ENCODE measurements at regions not wholly inside any gene's neighbourhood (a gene's known extent, or its start where the extent isn't known, plus 50 kb on each side); places are given as distances from the start of the nearest gene placed in this dataset.

- Histone ChIP-seq H3F3A (ENCODE audit: control insufficient read depth, insufficient read depth) (no peaks in the 10 kb centered on the region), H3K27ac (ENCODE audit: low read depth, low read length) (no peak overlapping the region), H3K79me2 (ENCODE audit: control insufficient read depth, low read length) (no peaks in the 10 kb centered on the region), H3K4me3 (ENCODE audit: low read length) (no peak overlapping the region), H3K9me3 (ENCODE audit: control insufficient read depth, insufficient read depth, low read length) (no peaks in the 10 kb centered on the region), H3K4me2 (ENCODE audit: low read length) (no peak overlapping the region), H4K20me1 (ENCODE audit: control insufficient read depth, insufficient read depth, low read depth, low read length) (no peaks in the 10 kb centered on the region), H3K9me2 (replicated peaks; ENCODE audit: control insufficient read depth, low read length) (no peaks in the 10 kb centered on the region), H3K4me1 (ENCODE audit: control insufficient read depth, low read length) (no peaks in the 10 kb centered on the region), H3K36me3 (ENCODE audit: control insufficient read depth, low read length) (no peaks in the 10 kb centered on the region), H3K27me3 (ENCODE audit: control insufficient read depth, low read length) (no peaks in the 10 kb centered on the region)
- TF ChIP-seq EZH2phosphoT487 (IDR thresholded peaks at IDR 0.05; ENCODE audit: borderline replicate concordance, low read length) = no peak
- TF ChIP-seq, protein P1, sequence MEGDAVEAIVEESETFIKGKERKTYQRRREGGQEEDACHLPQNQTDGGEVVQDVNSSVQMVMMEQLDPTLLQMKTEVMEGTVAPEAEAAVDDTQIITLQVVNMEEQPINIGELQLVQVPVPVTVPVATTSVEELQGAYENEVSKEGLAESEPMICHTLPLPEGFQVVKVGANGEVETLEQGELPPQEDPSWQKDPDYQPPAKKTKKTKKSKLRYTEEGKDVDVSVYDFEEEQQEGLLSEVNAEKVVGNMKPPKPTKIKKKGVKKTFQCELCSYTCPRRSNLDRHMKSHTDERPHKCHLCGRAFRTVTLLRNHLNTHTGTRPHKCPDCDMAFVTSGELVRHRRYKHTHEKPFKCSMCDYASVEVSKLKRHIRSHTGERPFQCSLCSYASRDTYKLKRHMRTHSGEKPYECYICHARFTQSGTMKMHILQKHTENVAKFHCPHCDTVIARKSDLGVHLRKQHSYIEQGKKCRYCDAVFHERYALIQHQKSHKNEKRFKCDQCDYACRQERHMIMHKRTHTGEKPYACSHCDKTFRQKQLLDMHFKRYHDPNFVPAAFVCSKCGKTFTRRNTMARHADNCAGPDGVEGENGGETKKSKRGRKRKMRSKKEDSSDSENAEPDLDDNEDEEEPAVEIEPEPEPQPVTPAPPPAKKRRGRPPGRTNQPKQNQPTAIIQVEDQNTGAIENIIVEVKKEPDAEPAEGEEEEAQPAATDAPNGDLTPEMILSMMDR (IDR thresholded peaks at IDR 0.05; ENCODE audit: low read depth, low read length, poor library complexity, severe bottlenecking) = no peak
Observed at GRCh38 chr10:128781637-128782036, 655.4 kb upstream of the MKI67 start.

DNA sequence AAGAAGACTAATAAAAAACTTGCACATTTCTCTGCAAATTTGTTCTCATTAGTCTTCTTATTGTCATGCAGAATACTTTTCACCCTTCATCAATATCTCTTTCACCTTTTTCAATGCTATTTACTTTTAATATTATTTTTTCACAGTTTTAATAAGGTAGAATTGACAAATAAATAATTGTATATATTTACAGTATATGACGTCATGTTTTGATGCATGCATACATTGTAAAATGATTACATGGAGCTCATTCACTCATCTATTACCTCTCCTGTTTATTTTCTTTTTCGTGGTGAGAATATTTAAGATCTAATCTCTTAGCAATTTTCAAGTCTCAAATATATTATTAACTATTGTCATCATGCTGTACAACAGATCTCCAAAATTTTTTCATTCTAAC is 658.2 kb upstream of the MKI67 start:
- Histone ChIP-seq H3K4me1 (ENCODE audit: control insufficient read depth, low read length) (no peaks in the 10 kb centered on the region), H3K27me3 (ENCODE audit: control insufficient read depth, low read length) (no peaks in the 10 kb centered on the region), H3K79me2 (ENCODE audit: control insufficient read depth, low read length) (no peaks in the 10 kb centered on the region), H3K4me2 (ENCODE audit: low read length) (no peak overlapping the region), H3K9me2 (replicated peaks; ENCODE audit: control insufficient read depth, low read length) (no peaks in the 10 kb centered on the region), H3K27ac (ENCODE audit: low read depth, low read length) (no peak overlapping the region), H4K20me1 (ENCODE audit: control insufficient read depth, insufficient read depth, low read depth, low read length) (no peaks in the 10 kb centered on the region), H3K36me3 (ENCODE audit: control insufficient read depth, low read length) (no peaks in the 10 kb centered on the region), H3K9me3 (ENCODE audit: control insufficient read depth, insufficient read depth, low read length) (no peaks in the 10 kb centered on the region), H3K4me3 (ENCODE audit: low read length) (no peak overlapping the region), H3F3A (ENCODE audit: control insufficient read depth, insufficient read depth) (no peaks in the 10 kb centered on the region)
- TF ChIP-seq, protein P1 (IDR thresholded peaks at IDR 0.05; ENCODE audit: low read depth, low read length, poor library complexity, severe bottlenecking) = no peak
- TF ChIP-seq EZH2phosphoT487 (IDR thresholded peaks at IDR 0.05; ENCODE audit: borderline replicate concordance, low read length) = no peak

GRCh38 chr10:128792426-128793140 is 666.4 kb upstream of the MKI67 start:
- Histone ChIP-seq H3K4me3 (ENCODE audit: low read length) (no peak overlapping the region), H3K27ac (ENCODE audit: low read depth, low read length) (no peak overlapping the region), H3K4me1 (ENCODE audit: control insufficient read depth, low read length) (no peaks in the 10 kb centered on the region)

More at GRCh38 chr10:128792426-128793140, 666.4 kb upstream of the MKI67 start:
- Histone ChIP-seq H3K27me3 (ENCODE audit: control insufficient read depth, low read length) (no peaks in the 10 kb centered on the region), H3F3A (ENCODE audit: control insufficient read depth, insufficient read depth) (no peaks in the 10 kb centered on the region), H3K79me2 (ENCODE audit: control insufficient read depth, low read length) (no peaks in the 10 kb centered on the region), H3K4me2 (ENCODE audit: low read length) (no peak overlapping the region), H3K9me2 (replicated peaks; ENCODE audit: control insufficient read depth, low read length) (no peaks in the 10 kb centered on the region), H4K20me1 (ENCODE audit: control insufficient read depth, insufficient read depth, low read depth, low read length) (no peaks in the 10 kb centered on the region), H3K36me3 (ENCODE audit: control insufficient read depth, low read length) (no peaks in the 10 kb centered on the region), H3K9me3 (ENCODE audit: control insufficient read depth, insufficient read depth, low read length) (no peaks in the 10 kb centered on the region)
- no peak for TF ChIP-seq EZH2phosphoT487 (IDR thresholded peaks at IDR 0.05; ENCODE audit: borderline replicate concordance, low read length)
- TF ChIP-seq, protein P1 (IDR thresholded peaks at IDR 0.05; ENCODE audit: low read depth, low read length, poor library complexity, severe bottlenecking) = no peak

Measured in DOHH2 (cell line).